Hippocampal formation (tissue), 2 donors: ENCODE measurements at regions not wholly inside any gene's neighbourhood (a gene's known extent, or its start where the extent isn't known, plus 50 kb on each side); places are given as distances from the start of the nearest gene placed in this dataset.
"Not testable (repeated sequence)": the region's sequence is repeated elsewhere in the genome, so short reads cannot be mapped to it uniquely, and the experiment has no call there.

ENCODE experiments used
- DNase-seq, 2 donors: peaks; one replicate each; lab custom pipeline; 2025; lab: John Stamatoyannopoulos, UW

- no peak for DNase-seq
Observed at GRCh38 chr9:81077572-81077971, 611.8 kb downstream of the TLE1 start.

GRCh38 chr9:81076131-81076530 is 613.2 kb downstream of the TLE1 start:
- DNase-seq = no peak

- no peak for DNase-seq
Observed at GRCh38 chr9:81074221-81074620, 615.1 kb downstream of the TLE1 start.

GRCh38 chr9:81073821-81074220 is 615.5 kb downstream of the TLE1 start:
- no peak for DNase-seq

GRCh38 chr9:81072758-81073157 is 616.6 kb downstream of the TLE1 start:
- no peak for DNase-seq

GRCh38 chr9:81071108-81071507 is 618.2 kb downstream of the TLE1 start:
- no peak for DNase-seq

GRCh38 chr9:81070689-81071088 is 618.7 kb downstream of the TLE1 start:
- DNase-seq = no peak

GRCh38 chr9:81069923-81070322 is 619.4 kb downstream of the TLE1 start:
- DNase-seq = no peak

GRCh38 chr9:81069038-81069795 is 620.1 kb downstream of the TLE1 start:
- DNase-seq = no peak

- DNase-seq = not testable (repeated sequence)
Observed at GRCh38 chr9:81062995-81063394, 626.4 kb downstream of the TLE1 start.

GRCh38 chr9:81058782-81059181 is 630.6 kb downstream of the TLE1 start:
- no peak for DNase-seq

- DNase-seq = no peak
Observed at GRCh38 chr9:81053298-81054025, 635.9 kb downstream of the TLE1 start.

- DNase-seq = peak in 1 of 2 donors; percentile 26
Observed at GRCh38 chr9:81052846-81053245, 636.5 kb downstream of the TLE1 start.

GRCh38 chr9:81047280-81047679 is 642.1 kb downstream of the TLE1 start:
- DNase-seq = no peak

- no peak for DNase-seq
Observed at GRCh38 chr9:81045658-81046057, 643.7 kb downstream of the TLE1 start.

- DNase-seq = no peak
Observed at GRCh38 chr9:81037889-81038288, 651.5 kb downstream of the TLE1 start.

GRCh38 chr9:81035601-81036000 is 653.7 kb downstream of the TLE1 start:
- no peak for DNase-seq

GRCh38 chr9:81035171-81035570 is 654.2 kb downstream of the TLE1 start:
- no peak for DNase-seq

- no peak for DNase-seq
Observed at GRCh38 chr9:81032831-81033230, 656.5 kb downstream of the TLE1 start.

GRCh38 chr9:81032030-81032572 is 657.2 kb downstream of the TLE1 start:
- no peak for DNase-seq

- no peak for DNase-seq
Observed at GRCh38 chr9:81031422-81032029, 657.8 kb downstream of the TLE1 start.

GRCh38 chr9:81030027-81030426 is 659.3 kb downstream of the TLE1 start:
- no peak for DNase-seq

- DNase-seq = no peak
Observed at GRCh38 chr9:81028504-81028903, 660.8 kb downstream of the TLE1 start.
